HG03108 (cell line): ENCODE measurements at regions not wholly inside any gene's neighbourhood (a gene's known extent, or its start where the extent isn't known, plus 50 kb on each side); places are given as distances from the start of the nearest gene placed in this dataset.
"Not testable (repeated sequence)": the region's sequence is repeated elsewhere in the genome, so short reads cannot be mapped to it uniquely, and the experiment has no call there.

ENCODE experiments used
- ATAC-seq: cut with Tn5 transposase; IDR thresholded peaks from one replicate; pipeline ENCODE4 v1.9.1; 2021; ENCODE audit warnings: moderate library complexity; ENCODE audit not compliant: unreplicated experiment

DNA sequence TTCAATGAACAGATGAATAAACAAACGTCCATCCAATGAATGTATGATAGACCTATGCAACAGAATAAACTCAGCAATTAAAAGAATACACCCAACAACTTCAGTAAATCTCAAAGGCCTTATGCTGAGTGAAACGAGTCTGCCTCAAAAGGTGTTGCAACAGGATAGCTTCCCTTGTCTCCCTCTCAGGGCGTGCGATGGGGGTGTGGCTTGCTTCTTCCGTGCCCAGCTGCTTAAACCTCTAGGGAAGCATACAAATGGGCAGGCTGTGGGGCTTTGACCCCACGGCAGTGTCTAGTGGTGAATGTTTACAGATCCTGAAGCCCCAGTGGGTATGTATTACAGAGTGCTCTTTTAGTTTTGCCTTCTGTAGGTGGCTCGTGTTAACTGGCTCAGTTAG is 87.0 kb upstream of the CCL21 start:
- no peak for ATAC-seq

- ATAC-seq: no peak
Observed at GRCh38 chr9:34793428-34793827, 83.5 kb upstream of the CCL21 start.

DNA sequence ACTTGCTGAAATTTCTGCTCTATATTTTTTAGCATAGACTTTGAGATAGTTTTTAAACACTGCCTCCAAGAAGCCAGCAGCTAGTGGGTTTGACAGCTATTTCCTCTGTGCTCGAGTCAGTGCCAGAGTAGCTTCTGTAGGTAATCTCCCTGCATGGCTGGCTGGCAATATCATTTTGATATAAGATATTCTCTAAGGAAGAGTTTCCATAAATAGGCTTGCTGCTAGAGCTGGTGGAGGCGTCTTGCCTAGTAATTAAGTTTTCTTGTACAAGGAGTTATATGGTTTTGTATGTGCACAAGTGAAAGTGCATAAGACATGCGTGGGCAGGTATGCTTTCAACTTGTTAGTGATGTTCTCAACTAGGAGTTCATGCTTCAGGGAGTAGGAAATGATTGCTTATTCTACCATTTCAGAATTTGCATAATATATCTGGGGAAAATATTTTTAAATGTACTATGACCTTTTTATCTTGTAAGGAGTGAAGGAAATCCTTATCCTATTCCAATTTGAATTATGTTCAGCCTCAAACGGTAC is 74.1 kb upstream of the CCL21 start:
- no peak for ATAC-seq

DNA sequence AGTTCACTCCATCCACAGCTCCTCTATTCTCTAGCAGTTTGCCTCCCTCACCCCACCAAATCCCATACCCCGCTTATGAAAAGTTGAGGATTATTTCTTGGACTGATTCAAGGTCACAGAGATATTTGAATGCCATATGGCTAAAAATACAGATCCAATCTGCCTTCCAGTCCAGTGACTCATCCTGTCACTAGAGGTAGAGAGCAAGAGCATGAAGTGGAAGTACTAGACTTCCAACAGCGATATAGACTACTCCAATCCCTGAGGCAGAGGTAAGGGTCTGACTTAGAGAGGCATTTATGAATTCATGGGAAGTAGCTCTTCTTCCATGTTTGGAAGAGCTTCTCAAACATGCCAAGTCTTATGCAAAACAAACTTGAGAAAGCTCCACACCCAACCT is 72.4 kb upstream of the CCL21 start:
- no peak for ATAC-seq

GRCh38 chr9:34777666-34778065 is 67.7 kb upstream of the CCL21 start:
- no peak for ATAC-seq

- ATAC-seq: no peak
Observed at GRCh38 chr9:34773955-34774354, 64.0 kb upstream of the CCL21 start.

DNA sequence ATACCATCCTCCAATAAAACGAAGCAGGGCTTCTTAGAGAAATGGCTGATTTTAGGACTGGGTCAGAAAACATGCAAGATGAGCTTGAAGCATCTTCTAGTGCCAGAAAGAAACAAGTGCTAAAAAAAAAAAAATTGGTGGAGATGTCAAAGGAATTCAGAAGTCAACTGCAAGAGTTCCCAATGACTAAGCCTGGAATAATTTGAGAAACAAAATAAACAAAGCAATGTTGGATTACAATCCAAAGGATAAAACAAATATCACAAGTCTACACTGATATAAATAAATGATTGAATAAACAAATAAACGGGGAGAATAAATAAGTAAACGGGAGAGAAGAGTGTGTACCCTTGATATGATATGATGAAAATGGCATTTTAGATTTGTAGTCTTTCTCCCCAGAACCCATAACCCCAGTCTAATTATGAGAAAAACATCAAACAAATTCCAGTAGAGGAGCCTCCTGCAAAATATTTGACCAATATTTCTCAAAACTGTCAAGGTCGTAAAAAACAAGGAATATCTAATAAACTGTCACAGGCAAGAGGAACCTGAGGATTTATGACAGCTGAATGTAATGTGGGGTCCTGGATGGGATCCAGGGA is 63.5 kb upstream of the CCL21 start:
- no peak for ATAC-seq

GRCh38 chr9:34771007-34771406 is 61.1 kb upstream of the CCL21 start:
- no peak for ATAC-seq

GRCh38 chr9:34767087-34767486 is 57.2 kb upstream of the CCL21 start:
- ATAC-seq: not testable (repeated sequence)

GRCh38 chr9:34760196-34761040 is 50.5 kb upstream of the CCL21 start:
- not testable (repeated sequence) for ATAC-seq
